Heart right ventricle (tissue), 16 donors: ENCODE measurements at regions not wholly inside any gene's neighbourhood (a gene's known extent, or its start where the extent isn't known, plus 50 kb on each side); places are given as distances from the start of the nearest gene placed in this dataset.

Source experiments
- ATAC-seq, 8 donors: fragments of 200-7000 bp; cut with Tn5 transposase; one replicate each; pipeline ENCODE4 v1.9.1; 2020; ENCODE audit warnings: mild to moderate bottlenecking in 8 of 8, moderate library complexity in 8 of 8, moderate number of reproducible peaks in 1 of 8
- DNase-seq, 2 donors: peaks; one replicate each; pipeline ENCODE4 v3.0.0-alpha.2; 2020
- H3K27ac ChIP-seq, 10 donors: fragments of 200-600 bp; sonication (generic) in 2 of 10; one replicate each; pipeline versions ENCODE4 v1.5.0 to v1.8.0; 2020 to 2022; ENCODE audit warnings: mild to moderate bottlenecking in 3 of 10
- H3K27me3 ChIP-seq, 7 donors: fragments of 200-600 bp; one replicate each; pipeline ENCODE4 v1.8.0; 2021 to 2022; ENCODE audit warnings: mild to moderate bottlenecking in 2 of 7
- H3K36me3 ChIP-seq, 9 donors: fragments of 200-600 bp; sonication (generic) in 1 of 9; one replicate each; pipeline versions ENCODE4 v1.5.0 to v1.8.0; 2020 to 2022; ENCODE audit warnings: mild to moderate bottlenecking in 2 of 9
- H3K4me1 ChIP-seq, 9 donors: fragments of 200-600 bp; sonication (generic) in 1 of 9; one replicate each; pipeline versions ENCODE4 v1.5.0 to v1.8.0; 2020 to 2022; ENCODE audit warnings: mild to moderate bottlenecking in 4 of 9
- H3K4me3 ChIP-seq, 10 donors: fragments of 200-600 bp; sonication (generic) in 2 of 10; one replicate each; pipeline versions ENCODE4 v1.5.0 to v1.8.0; 2020 to 2022; ENCODE audit warnings: mild to moderate bottlenecking in 7 of 10, moderate library complexity in 2 of 10
- H3K9me3 ChIP-seq, 11 donors: fragments of 200-600 bp in 10 of 11; sonication (generic) in 2 of 11; one replicate each; pipeline versions ENCODE4 v1.5.0 to v1.8.0; 2013 to 2022; ENCODE audit warnings: mild to moderate bottlenecking in 2 of 11, control low read depth in 1 of 11, moderate library complexity in 1 of 11
- CTCF ChIP-seq, 9 donors: fragments of 200-600 bp; sonication (generic) in 2 of 9; IDR thresholded peaks; one replicate each; pipeline versions ENCODE4 v1.5.0 to v1.8.0; 2021 to 2022; ENCODE audit warnings: antibody characterized with exemption in 9 of 9, mild to moderate bottlenecking in 5 of 9, moderate library complexity in 1 of 9
- WGBS, 2 donors: extraction: QIAGEN DNeasy Blood & Tissue Kit; methylation state at CpG; one replicate each; pipeline ENCODE4 v1.1.7; 2013; ENCODE audit warnings: inconsistent platforms in 1 of 2; 5-methylcytosine and 5-hydroxymethylcytosine counted together
- intact Hi-C, 10 donors: fragments of 100-400 bp; cut with DNase I; formaldehyde crosslinking; loops; one replicate each; pipeline versions ENCODE4 v1.11.1 to v1.14.2; 2022
- donor health status: Arrhythmogenic right ventricular cardiomyopathy.
- donor health status: ischemic (EF 13 %, LVEDD 7.1; RV severe dilation, severe dysfunction).
- donor health status: healthy with polysubstance abuse.
- donor health status: DM: no; HTN: yes; CAD: no.
- donor health status: DM: no; HTN: no; CAD: no.
- donor health status: ischemic (EF 25% LVEDD 6.9; RV normal size, moderate dysfunction).
- donor health status: ischemic (EF 25% LVEDD 5.7; RV mildly dilated, moderate dysfunction).
- donor health status: healthy.
- donor health status: DM: yes; HTN: yes; CAD: no.
- donor health status: Ischemic cardiomyopathy.
- donor health status: ischemic (EF 35%, LVEDD 5.7; RV mildly dilated, moderate dysfunction).
- donor health status: nonischemic (EF 11% LVEDD 7.7; RV severe dilation, severe dysfunction).
- donor health status: DM: yes; HTN: yes; CAD: no.
- donor health status: PGD.
- donor health status: ischemic (EF 29% LVEDD 5.4; RV normal size, mild dysfunction).
- donor health status: nonischemic (EF 23%, LVEDD 6.1; RV moderate dilation, normal function).

GRCh38 chr9:13588151-13589033 is 308.9 kb upstream of the MPDZ start:
- WGBS, 2 donors: 51 to 55% methylated on average over 6 of the region's 6 CpGs
- Histone ChIP-seq H3K4me1 (peaks cover 6 to 56% (median 34%) of the 10 kb centered on the region in 9 donors), H3K36me3 (no peaks in the 10 kb centered on the region), H3K4me3 (no peak overlapping the region), H3K27ac (peak overlapping the region in 8 of 10 donors; percentile 16 to 80 (median 67)), H3K9me3 (no peaks in the 10 kb centered on the region), H3K27me3 (no peaks in the 10 kb centered on the region)
- ATAC-seq: peak; percentile 50 to 82 (median 72)
- DNase-seq: peak in 1 of 2 donors; percentile 48
- intact Hi-C loops: loop anchor here in 3 of 10 donors (5.0 to 10.0 kb wide), 3 partner anchors 141 to 436 kb away; no protein-coding TSS in a partner anchor
- no peak for TF ChIP-seq CTCF (IDR thresholded peaks at IDR 0.05)

- peak in 2 of 8 donors; percentile 5 to 57 for ATAC-seq
- intact Hi-C loops: loop anchor here in 3 of 10 donors (5.0 to 10.0 kb wide), 3 partner anchors 140 to 437 kb away; no protein-coding TSS in a partner anchor
- DNase-seq: no peak
- peak overlapping the region in 8 of 10 donors; percentile 33 to 80 (median 64) for H3K27ac ChIP-seq
- no peaks in the 10 kb centered on the region for H3K27me3 ChIP-seq
- TF ChIP-seq CTCF (IDR thresholded peaks at IDR 0.05): no peak
- peaks cover 6 to 56% (median 34%) of the 10 kb centered on the region in 9 donors for H3K4me1 ChIP-seq
- 68 to 76% methylated on average over 9 of the region's 9 CpGs for WGBS, 2 donors
- H3K9me3 ChIP-seq: no peaks in the 10 kb centered on the region
- no peak overlapping the region for H3K4me3 ChIP-seq
- H3K36me3 ChIP-seq: no peaks in the 10 kb centered on the region
Observed at GRCh38 chr9:13587571-13587970, 308.1 kb upstream of the MPDZ start.

GRCh38 chr9:13586587-13587374 is 307.3 kb upstream of the MPDZ start:
- peaks cover 6 to 55% (median 33%) of the 10 kb centered on the region in 9 donors for H3K4me1 ChIP-seq
- peak in 1 of 2 donors; percentile 17 for DNase-seq
- intact Hi-C loops: loop anchor here in 3 of 10 donors (5.0 to 10.0 kb wide), 3 partner anchors 139 to 438 kb away; no protein-coding TSS in a partner anchor
- no peak for TF ChIP-seq CTCF (IDR thresholded peaks at IDR 0.05)
- no peaks in the 10 kb centered on the region for H3K9me3 ChIP-seq
- no peaks in the 10 kb centered on the region for H3K27me3 ChIP-seq
- peak in 6 of 8 donors; percentile 27 to 58 (median 39) for ATAC-seq
- no peak overlapping the region for H3K4me3 ChIP-seq
- WGBS, 2 donors: 32 to 36% methylated on average over 7 of the region's 7 CpGs
- peak overlapping the region in 9 of 10 donors; percentile 33 to 80 (median 63) for H3K27ac ChIP-seq
- H3K36me3 ChIP-seq: no peaks in the 10 kb centered on the region

- no peak for TF ChIP-seq CTCF (IDR thresholded peaks at IDR 0.05)
- Histone ChIP-seq H3K4me1 (peaks cover 0 to 14% (median 3%) of the 10 kb centered on the region in 9 donors), H3K36me3 (no peaks in the 10 kb centered on the region), H3K4me3 (no peak overlapping the region), H3K27ac (no peak overlapping the region), H3K27me3 (no peaks in the 10 kb centered on the region), H3K9me3 (no peaks in the 10 kb centered on the region)
- 87 to 98% methylated on average over 5 of the region's 5 CpGs for WGBS, 2 donors
- no peak for ATAC-seq
- DNase-seq: no peak
- intact Hi-C loops: loop anchor here in 2 of 10 donors (10.0 kb wide), 2 partner anchors 136 to 444 kb away; no protein-coding TSS in a partner anchor
Observed at GRCh38 chr9:13580760-13581159, 301.3 kb upstream of the MPDZ start.
